OCI-M2 (cell line): ENCODE measurements at regions not wholly inside any gene's neighbourhood (a gene's known extent, or its start where the extent isn't known, plus 50 kb on each side); places are given as distances from the start of the nearest gene placed in this dataset.

Experiments used
- DNase-seq: peaks from one replicate; lab custom pipeline; 2025; ENCODE audit not compliant: unreplicated experiment; lab: John Stamatoyannopoulos, UW

- DNase-seq, result no peak
Observed at GRCh38 chr6:143621876-143622605, 55.7 kb upstream of the PHACTR2 start.

GRCh38 chr6:143621159-143621873, 56.4 kb upstream of the PHACTR2 start:
- DNase-seq, result no peak

- DNase-seq, result no peak
Observed at GRCh38 chr6:143620447-143620846, 57.3 kb upstream of the PHACTR2 start.

- no peak for DNase-seq
Observed at GRCh38 chr6:143619824-143620401, 57.9 kb upstream of the PHACTR2 start.

GRCh38 chr6:143616741-143617140, 61.0 kb upstream of the PHACTR2 start:
- DNase-seq, result no peak

GRCh38 chr6:143615785-143616184, 62.0 kb upstream of the PHACTR2 start:
- DNase-seq, result no peak

GRCh38 chr6:143614235-143614634, 63.5 kb upstream of the PHACTR2 start:
- DNase-seq, result no peak

- no peak for DNase-seq
Observed at GRCh38 chr6:143613749-143614148, 64.0 kb upstream of the PHACTR2 start.

GRCh38 chr6:143612186-143612585, 65.6 kb upstream of the PHACTR2 start:
- DNase-seq, result no peak

- DNase-seq, result no peak
Observed at GRCh38 chr6:143611580-143611979, 66.2 kb upstream of the PHACTR2 start.

- DNase-seq, result no peak
Observed at GRCh38 chr6:143609972-143610371, 67.8 kb upstream of the PHACTR2 start.

GRCh38 chr6:143609501-143609900, 68.3 kb upstream of the PHACTR2 start:
- DNase-seq, result no peak

- no peak for DNase-seq
Observed at GRCh38 chr6:143608906-143609305, 68.9 kb upstream of the PHACTR2 start.

- DNase-seq, result no peak
Observed at GRCh38 chr6:143607974-143608373, 69.8 kb upstream of the PHACTR2 start.

GRCh38 chr6:143607168-143607567, 70.6 kb upstream of the PHACTR2 start:
- DNase-seq, result no peak

- no peak for DNase-seq
Observed at GRCh38 chr6:143605906-143606521, 71.8 kb upstream of the PHACTR2 start.

- DNase-seq, result no peak
Observed at GRCh38 chr6:143603455-143603854, 74.3 kb upstream of the PHACTR2 start.

- DNase-seq, result no peak
Observed at GRCh38 chr6:143601504-143601903, 76.3 kb upstream of the PHACTR2 start.

- DNase-seq, result no peak
Observed at GRCh38 chr6:143600821-143601220, 76.9 kb upstream of the PHACTR2 start.

- DNase-seq, result peak; percentile 42
Observed at GRCh38 chr6:143598466-143599080, 79.2 kb upstream of the PHACTR2 start.

- no peak for DNase-seq
Observed at GRCh38 chr6:143596866-143597265, 80.9 kb upstream of the PHACTR2 start.
